GM19239 (cell line): ENCODE measurements at regions not wholly inside any gene's neighbourhood (a gene's known extent, or its start where the extent isn't known, plus 50 kb on each side); places are given as distances from the start of the nearest gene placed in this dataset.

Experiments
- DNase-seq: peaks from one replicate; pipeline ENCODE4 v3.0.0; 2011; ENCODE audit warnings: low spot score; ENCODE audit not compliant: insufficient read length
- FAIRE-seq: peaks from 2 replicates; lab custom pipeline; 2011; peaks lifted over from hg19 to GRCh38; lab: Jason Lieb, UNC

DNA sequence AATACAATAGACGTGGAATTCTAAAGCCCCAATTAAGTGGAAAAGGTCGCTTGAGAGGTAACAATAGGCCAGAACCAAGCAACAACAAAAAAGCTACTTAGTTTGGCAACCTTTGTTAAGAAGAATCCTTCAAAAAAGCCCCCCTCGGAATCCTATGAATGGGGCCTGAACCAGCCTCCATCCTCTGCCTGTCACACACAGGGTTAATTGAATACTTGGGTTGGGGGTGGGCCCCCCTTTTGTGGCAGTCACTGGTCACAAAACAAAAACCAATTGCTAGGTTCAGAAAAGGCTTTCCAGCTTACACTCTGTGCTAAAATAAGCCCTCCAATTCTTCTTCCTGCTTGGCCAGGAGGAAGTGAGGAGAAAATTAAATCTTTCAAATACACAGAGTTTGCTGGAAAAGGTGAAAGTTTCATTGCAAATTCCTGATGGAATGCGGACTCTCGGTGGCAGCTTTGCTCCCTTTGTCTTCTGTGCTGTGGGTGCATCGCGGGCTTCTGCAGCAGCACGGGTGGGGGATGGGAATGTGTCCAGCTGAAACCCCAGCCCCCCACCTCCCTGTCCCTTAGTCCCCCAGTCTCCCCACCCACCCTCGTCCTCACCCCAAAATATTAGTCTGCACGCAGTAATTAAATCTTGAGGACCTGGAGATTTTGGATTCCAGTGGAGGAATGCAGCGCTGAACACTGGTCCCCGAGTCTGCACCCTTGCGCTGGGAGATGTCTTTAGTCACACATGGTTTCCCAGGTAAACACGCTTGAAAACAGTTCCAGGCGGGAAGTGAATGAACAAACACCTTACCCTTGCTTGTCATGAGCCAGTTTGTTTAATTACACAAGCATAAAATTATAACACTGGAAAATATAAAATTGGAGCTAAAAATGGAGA is 254.3 kb downstream of the SOX11 start:
- FAIRE-seq: no peak
- no peak for DNase-seq

DNA sequence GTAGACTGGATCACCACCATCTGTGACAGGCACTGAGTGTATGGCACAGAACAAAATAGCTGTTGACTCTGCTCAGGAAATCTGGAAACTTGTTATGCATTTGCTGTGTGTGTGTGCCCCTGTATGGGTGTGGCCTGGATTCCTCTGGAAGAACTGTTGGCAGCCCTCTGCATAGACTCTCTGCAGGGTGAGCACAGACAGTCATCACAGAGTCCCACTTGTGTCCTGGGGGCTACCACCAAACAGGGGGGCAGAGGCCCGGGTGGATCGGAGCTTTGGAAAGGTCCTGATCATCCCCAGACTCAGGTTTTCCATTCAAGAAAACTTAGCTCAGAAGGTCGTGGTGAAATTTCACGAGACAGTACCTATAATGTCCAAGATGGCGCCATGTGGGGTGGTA is 258.6 kb downstream of the SOX11 start:
- DNase-seq (no peak), FAIRE-seq (no peak)

- no peak for DNase-seq
- no peak for FAIRE-seq
These were observed 259.3 kb downstream of the SOX11 start for GRCh38 chr2:5951471-5951870.

GRCh38 chr2:5953525-5953924 is 261.3 kb downstream of the SOX11 start:
- DNase-seq (no peak), FAIRE-seq (no peak)

- no peak for FAIRE-seq
- no peak for DNase-seq
These were observed 262.3 kb downstream of the SOX11 start for GRCh38 chr2:5954509-5954908.

GRCh38 chr2:5955921-5956320 is 263.7 kb downstream of the SOX11 start:
- no peak for DNase-seq

DNA sequence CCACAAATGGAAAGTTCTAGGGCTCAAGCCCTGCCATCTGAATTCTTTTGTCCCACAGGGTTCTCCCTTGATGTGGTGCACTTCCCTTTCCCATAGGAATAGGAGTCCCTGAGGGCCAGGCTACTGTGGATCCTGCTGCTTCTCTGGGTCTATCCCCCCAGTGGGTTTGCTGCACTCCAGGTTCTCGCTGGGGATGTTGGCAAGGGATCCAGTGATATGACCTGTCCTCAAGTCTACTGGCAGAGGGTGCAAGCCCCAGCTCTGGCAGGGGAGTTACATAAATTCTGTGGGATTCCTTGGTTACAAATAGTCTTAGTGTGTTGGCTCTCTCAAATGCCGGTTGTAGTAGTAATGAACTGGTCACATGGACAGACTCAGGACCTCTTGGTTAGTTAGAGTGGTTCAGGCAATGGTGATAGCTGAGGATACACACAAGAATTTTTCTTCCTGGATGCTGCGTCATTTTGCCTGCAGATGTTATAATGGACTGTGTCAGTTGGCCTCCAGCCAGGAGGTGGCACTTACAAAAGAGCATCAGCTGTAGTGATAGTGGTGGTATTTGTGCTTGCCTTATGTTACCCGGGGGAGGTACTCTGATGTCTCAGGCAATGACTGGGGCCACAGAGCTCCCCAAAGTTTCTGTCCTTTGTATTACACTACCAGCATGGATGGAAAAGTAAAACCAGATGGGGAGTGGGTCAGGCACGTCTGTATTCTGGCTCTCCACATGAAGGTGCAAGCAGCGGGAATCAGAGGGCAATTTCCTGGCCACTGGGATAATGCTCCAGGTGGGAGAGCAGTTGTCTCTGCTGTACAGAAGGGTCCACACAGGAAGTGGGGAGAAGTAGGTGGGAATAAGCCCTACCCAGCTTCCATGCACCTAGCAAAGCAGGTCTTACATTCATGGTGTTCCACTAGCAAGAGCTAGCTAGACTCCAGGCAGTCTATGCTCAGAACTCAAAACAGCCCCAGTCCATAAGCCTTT is 267.9 kb downstream of the SOX11 start:
- no peak for FAIRE-seq
- DNase-seq: no peak

More at GRCh38 chr2:5955921-5956320, 263.7 kb downstream of the SOX11 start:
- no peak for FAIRE-seq

- no peak for DNase-seq
- no peak for FAIRE-seq
These were observed 275.3 kb downstream of the SOX11 start for GRCh38 chr2:5967506-5967905.

DNA sequence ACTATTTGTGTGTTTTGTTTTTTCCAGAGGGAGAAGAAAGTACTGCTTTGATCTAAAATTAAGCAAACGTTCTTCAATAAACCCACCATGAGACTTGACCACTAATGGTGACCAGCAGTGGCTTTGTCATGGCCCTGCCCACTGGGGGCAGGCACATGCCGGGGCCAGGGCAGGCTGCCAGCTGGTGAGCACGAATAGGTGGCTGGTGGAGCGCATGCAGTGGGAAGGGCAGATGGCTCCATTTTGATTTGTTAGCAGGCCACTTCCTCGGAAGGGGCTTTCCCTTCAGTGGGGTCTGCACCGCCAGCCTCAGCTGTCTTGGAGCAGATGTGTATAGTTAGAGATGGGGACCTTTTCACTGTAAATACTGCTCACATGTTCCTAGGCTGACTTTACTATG is 277.1 kb downstream of the SOX11 start:
- DNase-seq (no peak), FAIRE-seq (no peak)

GRCh38 chr2:5970347-5970746 is 278.2 kb downstream of the SOX11 start:
- FAIRE-seq (no peak), DNase-seq (no peak)

DNA sequence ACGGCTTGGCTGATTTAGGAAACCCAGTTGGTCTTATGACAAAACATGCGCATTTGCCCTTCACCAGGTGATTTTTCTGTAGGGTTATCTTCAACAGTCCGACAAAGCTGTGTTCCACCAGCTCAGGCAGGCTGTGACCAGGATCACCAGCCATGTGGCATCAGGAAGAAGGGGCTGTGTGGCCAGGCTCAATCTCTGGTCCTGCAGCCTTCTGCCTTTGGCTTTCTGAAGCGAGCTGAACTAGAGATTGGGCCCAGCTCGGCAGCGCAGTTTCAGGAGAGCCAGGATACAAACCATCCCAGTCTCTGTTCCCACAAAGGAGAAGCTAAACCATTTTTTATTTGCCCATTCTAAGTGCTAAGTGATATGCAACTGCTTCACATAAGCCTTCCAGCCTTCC is 282.3 kb downstream of the SOX11 start:
- FAIRE-seq: no peak
- no peak for DNase-seq

- no peak for FAIRE-seq
- no peak for DNase-seq
These were observed 283.2 kb downstream of the SOX11 start for GRCh38 chr2:5975401-5975800.

DNA sequence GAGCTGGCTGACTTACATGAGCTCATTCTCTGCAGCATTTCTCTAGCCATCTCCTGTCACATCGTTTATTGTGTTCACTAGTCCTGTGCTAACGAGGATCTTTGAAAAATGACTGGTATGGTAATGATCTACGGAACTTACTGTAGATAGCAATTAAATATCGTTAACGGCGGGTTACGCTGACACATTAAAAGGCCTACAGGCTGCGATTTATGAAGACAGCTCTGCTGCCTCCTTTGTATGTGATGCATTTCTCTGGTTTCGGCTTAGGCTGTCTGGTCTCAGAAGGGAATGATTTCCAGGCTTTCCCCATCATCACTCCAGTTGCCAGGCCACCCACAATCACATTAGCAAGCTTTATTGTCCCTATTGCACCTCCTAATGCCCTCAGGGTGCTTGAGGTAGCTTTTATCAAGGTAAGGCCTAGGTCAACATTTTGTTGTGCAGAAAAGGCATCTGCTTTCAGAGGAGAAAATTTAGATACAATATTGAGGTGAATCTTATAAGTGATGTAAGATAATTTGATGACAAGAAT is 284.4 kb downstream of the SOX11 start:
- FAIRE-seq (no peak), DNase-seq (no peak)

DNA sequence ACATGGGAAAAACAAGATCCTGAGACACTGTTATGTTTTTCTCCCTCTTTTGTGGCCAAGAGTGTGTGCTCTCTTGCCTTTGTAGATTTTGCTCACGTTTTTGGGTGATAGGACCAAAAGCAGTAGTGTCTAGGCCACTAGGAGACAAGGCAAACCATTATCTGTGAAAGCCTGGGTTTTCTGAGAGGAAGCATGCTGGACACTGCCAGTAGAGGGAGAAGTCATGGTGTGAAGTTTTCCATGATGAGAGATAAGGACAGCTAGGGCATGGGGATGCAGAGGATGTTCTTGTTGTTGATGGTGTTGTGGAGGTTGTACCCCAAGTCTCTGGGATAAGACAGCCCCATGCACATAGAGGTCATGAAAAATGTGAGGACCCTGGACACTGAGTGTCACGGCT is 285.3 kb downstream of the SOX11 start:
- no peak for FAIRE-seq

GRCh38 chr2:5978131-5978751 is 286.1 kb downstream of the SOX11 start:
- FAIRE-seq: no peak
- DNase-seq: no peak

More for the DNA sequence above, 285.3 kb downstream of the SOX11 start:
- no peak for DNase-seq

GRCh38 chr2:5980450-5981190 is 288.4 kb downstream of the SOX11 start:
- FAIRE-seq: no peak
- no peak for DNase-seq

DNA sequence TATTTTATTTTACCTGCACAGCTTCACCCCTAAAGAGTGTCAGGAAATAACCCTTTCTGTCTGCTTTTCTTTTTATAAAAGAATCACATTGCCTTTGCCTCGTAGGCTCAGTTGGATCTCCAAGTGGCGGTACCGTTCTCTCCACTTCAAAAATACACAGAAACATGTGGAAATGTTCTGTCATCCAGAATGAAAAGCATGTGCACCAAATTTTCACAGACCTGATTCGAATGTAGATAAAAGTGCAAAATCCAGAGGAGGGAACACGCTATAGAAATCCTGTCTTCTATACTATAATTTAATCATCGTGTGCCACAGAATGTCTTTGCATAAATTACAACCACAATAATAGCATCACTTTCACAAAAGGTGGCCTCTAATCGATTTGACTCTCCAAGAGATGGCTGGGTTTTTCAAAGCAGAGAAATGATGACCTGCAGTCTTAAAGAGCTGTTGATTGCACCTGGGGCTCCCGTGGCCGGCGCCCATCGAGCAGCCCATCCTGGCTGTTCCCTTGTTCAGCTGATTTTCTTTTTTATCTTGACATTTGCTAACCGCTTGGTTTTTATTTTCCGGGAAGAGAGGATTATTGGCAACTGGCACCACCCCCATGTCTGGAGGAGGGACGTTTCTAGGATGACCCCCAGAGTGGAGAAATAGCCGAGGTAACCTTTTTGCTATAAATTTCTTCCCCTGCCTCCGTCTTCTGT is 290.2 kb downstream of the SOX11 start:
- DNase-seq (no peak), FAIRE-seq (no peak)

DNA sequence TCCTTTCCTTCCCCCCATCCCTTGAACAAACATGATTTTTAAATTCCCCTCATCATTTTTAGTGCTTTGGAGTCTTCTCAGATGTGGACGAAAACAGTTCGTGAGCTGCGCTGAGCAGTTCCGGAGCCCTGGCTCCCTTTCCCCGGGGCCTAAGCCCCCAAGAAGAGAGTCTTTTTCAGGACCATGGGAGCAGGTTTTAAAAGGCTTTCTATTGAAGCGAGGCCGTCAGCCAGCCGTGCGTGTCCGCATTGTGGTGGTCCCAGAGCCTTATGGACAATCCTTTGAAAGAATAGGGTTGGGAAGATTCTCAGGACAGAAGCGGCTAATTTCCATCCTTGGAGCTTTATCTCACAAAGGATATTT is 290.7 kb downstream of the SOX11 start:
- no peak for FAIRE-seq
- no peak for DNase-seq
